ENCODE measurements at regions not wholly inside any gene's neighbourhood (a gene's known extent, or its start where the extent isn't known, plus 50 kb on each side); places are given as distances from the start of the nearest gene placed in this dataset.

- no peak for TF ChIP-seq CTCF (IDR thresholded peaks at IDR 0.05; ENCODE audit: insufficient read depth, low read length, poor library complexity, severe bottlenecking)
- no peak for TF ChIP-seq EZH2phosphoT487 (conservative IDR thresholded peaks at IDR 0.05; ENCODE audit: low read length)
Observed at GRCh38 chr4:24395937-24396336, 188.4 kb downstream of the DHX15 start.

Measured in SU-DHL-6 (cell line).